CD4-positive, alpha-beta T cell (primary cell): ENCODE measurements at regions not wholly inside any gene's neighbourhood (a gene's known extent, or its start where the extent isn't known, plus 50 kb on each side); places are given as distances from the start of the nearest gene placed in this dataset.

Source experiments
- ATAC-seq: fragments of 200-7000 bp; cut with Tn5 transposase; one replicate; pipeline ENCODE4 v1.10.0; 2022; ENCODE audit warnings: mild to moderate bottlenecking; ENCODE audit not compliant: poor library complexity
- CTCF ChIA-PET: fragments of 350-600 bp; sonication (Branson Sonifier 250); formaldehyde crosslinking; loops from one replicate; lab custom pipeline; 2021; ENCODE audit warnings: antibody characterized with exemption, inconsistent platforms; lab: Charles Lee
- POLR2A ChIA-PET: fragments of 350-600 bp; sonication (Branson Sonifier 250); formaldehyde crosslinking; loops from one replicate; lab custom pipeline; 2021; ENCODE audit warnings: antibody characterized with exemption, inconsistent platforms; lab: Charles Lee
- DNase-seq, 14 experiments: peaks; one replicate each; pipeline ENCODE4 v3.0.0-alpha.2; 2013 to 2020; ENCODE audit warnings: mixed read lengths in 2 of 14
- H3K27ac ChIP-seq, 2 donors: one replicate each; pipeline versions ENCODE4 v1.5.1 to v1.7.0; 2013; ENCODE audit warnings: low read length in 2 of 2, low read depth in 1 of 2, mild to moderate bottlenecking in 1 of 2
- H3K27me3 ChIP-seq, 2 experiments: 1 replicate in 1 of 2; 2 replicates in 1 of 2; pipeline versions ENCODE4 v1.6.1 to v1.7.0; 2013; ENCODE audit warnings: low read length in 2 of 2, control low read depth in 1 of 2, mild to moderate bottlenecking in 1 of 2, moderate library complexity in 1 of 2; ENCODE audit not compliant: insufficient read depth in 2 of 2, control insufficient read depth in 1 of 2
- H3K36me3 ChIP-seq: one replicate; pipeline ENCODE4 v1.6.1; 2013; ENCODE audit warnings: low read length, control low read depth; ENCODE audit not compliant: insufficient read depth
- H3K4me1 ChIP-seq: one replicate; pipeline ENCODE4 v1.6.1; 2013; ENCODE audit warnings: low read length, control low read depth; ENCODE audit not compliant: insufficient read depth
- H3K4me3 ChIP-seq: one replicate; pipeline ENCODE4 v1.5.1; 2013; ENCODE audit warnings: mild to moderate bottlenecking, low read length, moderate library complexity
- H3K9me3 ChIP-seq, 2 experiments: 1 replicate in 1 of 2; 2 replicates in 1 of 2; pipeline versions ENCODE4 v1.6.1 to v1.7.0; 2013; ENCODE audit warnings: low read length in 2 of 2, mild to moderate bottlenecking in 2 of 2, control low read depth in 1 of 2, moderate library complexity in 1 of 2; ENCODE audit not compliant: control insufficient read depth in 1 of 2, insufficient read depth in 1 of 2
- H3K27ac Mint-ChIP-seq: one replicate; pipeline ENCODE4 v1.8.0; 2020; ENCODE audit warnings: mixed read lengths
- H3K27me3 Mint-ChIP-seq: one replicate; pipeline ENCODE4 v1.8.0; 2021; ENCODE audit warnings: mixed read lengths
- H3K36me3 Mint-ChIP-seq: one replicate; pipeline ENCODE4 v1.8.0; 2021; ENCODE audit warnings: low read depth, mixed read lengths
- H3K4me1 Mint-ChIP-seq: one replicate; pipeline ENCODE4 v1.8.0; 2021; ENCODE audit warnings: low read depth, mixed read lengths
- H3K4me3 Mint-ChIP-seq: one replicate; pipeline ENCODE4 v1.8.0; 2020; ENCODE audit warnings: mild to moderate bottlenecking, mixed read lengths
- H3K9me3 Mint-ChIP-seq: one replicate; pipeline ENCODE4 v1.8.0; 2020; ENCODE audit warnings: mixed read lengths
- intact Hi-C, 2 experiments: fragments of 100-400 bp; cut with DNase I in 1 of 2; cut with micrococcal nuclease in 1 of 2; formaldehyde crosslinking; loops; one replicate each; pipeline versions ENCODE4 v1.15.1 to v1.9.0; 2023 to 2025; cut with DNase I, micrococcal nuclease
- TF ChIP-seq, protein P1 (sequence below): fragments of 200-600 bp; IDR thresholded peaks from one replicate; pipeline ENCODE4 v1.8.0; 2022; ENCODE audit warnings: antibody characterized with exemption, mild to moderate bottlenecking

DNA sequence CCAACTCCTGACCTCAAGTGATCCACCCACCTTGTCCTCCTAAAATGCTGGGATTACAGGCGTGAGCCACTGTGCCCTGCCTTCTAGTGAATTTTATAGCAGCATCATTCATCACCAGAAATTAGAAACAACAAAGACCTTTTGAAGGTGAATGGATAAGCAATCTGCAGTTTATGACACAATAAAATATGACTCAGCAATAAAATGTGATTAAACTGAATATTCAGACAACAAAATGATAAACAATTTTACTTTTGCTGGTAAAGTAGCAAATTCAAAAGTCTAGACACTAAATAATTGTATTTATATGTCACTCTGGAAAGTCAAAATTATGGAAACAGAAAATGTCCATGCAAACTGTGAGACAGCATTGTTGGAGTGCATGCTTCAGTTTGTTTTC lies 656.6 kb downstream of the CBLN2 start:
- ATAC-seq (no peak), DNase-seq (no peak)
- Mint-ChIP-seq H3K27me3 (no peaks in the 10 kb centered on the region), H3K9me3 (no peaks in the 10 kb centered on the region), H3K4me1 (no peaks in the 10 kb centered on the region), H3K4me3 (no peak overlapping the region), H3K36me3 (no peaks in the 10 kb centered on the region), H3K27ac (no peak overlapping the region)
- TF ChIP-seq, protein P1, sequence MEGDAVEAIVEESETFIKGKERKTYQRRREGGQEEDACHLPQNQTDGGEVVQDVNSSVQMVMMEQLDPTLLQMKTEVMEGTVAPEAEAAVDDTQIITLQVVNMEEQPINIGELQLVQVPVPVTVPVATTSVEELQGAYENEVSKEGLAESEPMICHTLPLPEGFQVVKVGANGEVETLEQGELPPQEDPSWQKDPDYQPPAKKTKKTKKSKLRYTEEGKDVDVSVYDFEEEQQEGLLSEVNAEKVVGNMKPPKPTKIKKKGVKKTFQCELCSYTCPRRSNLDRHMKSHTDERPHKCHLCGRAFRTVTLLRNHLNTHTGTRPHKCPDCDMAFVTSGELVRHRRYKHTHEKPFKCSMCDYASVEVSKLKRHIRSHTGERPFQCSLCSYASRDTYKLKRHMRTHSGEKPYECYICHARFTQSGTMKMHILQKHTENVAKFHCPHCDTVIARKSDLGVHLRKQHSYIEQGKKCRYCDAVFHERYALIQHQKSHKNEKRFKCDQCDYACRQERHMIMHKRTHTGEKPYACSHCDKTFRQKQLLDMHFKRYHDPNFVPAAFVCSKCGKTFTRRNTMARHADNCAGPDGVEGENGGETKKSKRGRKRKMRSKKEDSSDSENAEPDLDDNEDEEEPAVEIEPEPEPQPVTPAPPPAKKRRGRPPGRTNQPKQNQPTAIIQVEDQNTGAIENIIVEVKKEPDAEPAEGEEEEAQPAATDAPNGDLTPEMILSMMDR = no peak
- POLR2A ChIA-PET = no interaction called here
- H3K27ac ChIP-seq = no peak overlapping the region
- CTCF ChIA-PET = no interaction called here
- no peak overlapping the region for H3K4me3 ChIP-seq
- peaks cover 0 to 5% of the 10 kb centered on the region in 2 experiments for H3K9me3 ChIP-seq
- intact Hi-C loops = no loop called here
- H3K36me3 ChIP-seq = no peaks in the 10 kb centered on the region
- H3K27me3 ChIP-seq = no peaks in the 10 kb centered on the region
- H3K4me1 ChIP-seq = no peaks in the 10 kb centered on the region

DNA sequence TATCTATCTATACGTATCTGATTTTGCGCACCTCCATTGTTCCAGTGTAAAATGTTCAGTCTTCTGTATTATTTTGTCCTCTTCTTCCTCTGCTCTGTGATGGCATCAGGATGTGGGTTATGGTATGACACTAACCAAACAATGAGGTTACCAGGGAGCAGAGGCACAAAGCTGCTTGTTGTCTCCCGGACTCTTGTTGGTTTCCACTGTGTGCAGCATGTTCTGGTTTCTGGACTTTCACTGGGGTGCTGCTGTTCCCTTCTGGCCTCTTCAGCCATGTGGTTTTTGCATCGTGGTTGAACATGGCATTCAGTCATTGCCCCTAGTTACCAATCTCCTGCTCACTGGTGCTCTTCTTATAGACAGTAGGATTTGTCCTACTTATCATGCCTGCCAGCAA lies 665.9 kb downstream of the CBLN2 start:
- H3K9me3 Mint-ChIP-seq = no peaks in the 10 kb centered on the region
- H3K36me3 Mint-ChIP-seq = no peaks in the 10 kb centered on the region
- H3K4me1 Mint-ChIP-seq = no peaks in the 10 kb centered on the region
- Histone ChIP-seq H3K4me1 (no peaks in the 10 kb centered on the region), H3K4me3 (no peak overlapping the region), H3K36me3 (no peaks in the 10 kb centered on the region), H3K27me3 (no peaks in the 10 kb centered on the region), H3K9me3 (no peaks in the 10 kb centered on the region), H3K27ac (no peak overlapping the region)
- no peak overlapping the region for H3K4me3 Mint-ChIP-seq
- H3K27me3 Mint-ChIP-seq = no peaks in the 10 kb centered on the region
- ATAC-seq = no peak
- TF ChIP-seq, protein P1 = no peak
- no peak for DNase-seq
- H3K27ac Mint-ChIP-seq = no peak overlapping the region
- intact Hi-C loops = no loop called here
- ChIA-PET CTCF (no interaction called here), POLR2A (no interaction called here)

DNA sequence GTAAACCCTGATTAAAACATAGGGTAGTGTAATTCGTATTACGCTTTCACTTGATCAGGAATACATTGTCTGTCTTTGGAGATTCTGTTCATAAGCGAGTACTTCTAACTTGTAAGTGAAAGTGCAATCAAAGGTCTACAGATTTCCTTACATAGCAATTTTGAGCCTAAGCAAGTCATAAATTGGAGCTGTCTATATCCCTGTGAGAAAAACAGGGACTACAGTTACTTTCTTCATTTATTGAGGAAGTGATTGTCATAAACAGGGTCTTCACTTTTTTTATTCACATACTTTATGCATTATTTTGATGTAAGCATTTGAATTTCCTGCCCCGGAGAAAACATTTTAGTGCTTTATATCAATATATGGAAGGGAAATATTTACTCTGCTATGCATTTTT lies 670.4 kb downstream of the CBLN2 start:
- H3K27me3 Mint-ChIP-seq = no peaks in the 10 kb centered on the region
- no peaks in the 10 kb centered on the region for H3K4me1 Mint-ChIP-seq
- Histone ChIP-seq H3K4me1 (no peaks in the 10 kb centered on the region), H3K27ac (no peak overlapping the region), H3K4me3 (no peak overlapping the region), H3K9me3 (no peaks in the 10 kb centered on the region), H3K36me3 (no peaks in the 10 kb centered on the region), H3K27me3 (no peaks in the 10 kb centered on the region)
- H3K27ac Mint-ChIP-seq = no peak overlapping the region
- POLR2A ChIA-PET = no interaction called here
- ATAC-seq (no peak), DNase-seq (no peak)
- H3K4me3 Mint-ChIP-seq = no peak overlapping the region
- CTCF ChIA-PET = no interaction called here
- H3K36me3 Mint-ChIP-seq = no peaks in the 10 kb centered on the region
- H3K9me3 Mint-ChIP-seq = no peaks in the 10 kb centered on the region
- TF ChIP-seq, protein P1 = no peak
- intact Hi-C loops = no loop called here
